ENCODE measurements at regions not wholly inside any gene's neighbourhood (a gene's known extent, or its start where the extent isn't known, plus 50 kb on each side); places are given as distances from the start of the nearest gene placed in this dataset.
"Not testable (repeated sequence)": the region's sequence is repeated elsewhere in the genome, so short reads cannot be mapped to it uniquely, and the experiment has no call there.

GRCh38 chrX:143231492-143231891 lies 205.8 kb downstream of the SPANXN4 start:
- DNase-seq (ENCODE audit: low spot score), result no peak
- no peak for TF ChIP-seq CTCF (IDR thresholded peaks at IDR 0.05; ENCODE audit: borderline replicate concordance, control extremely low read depth, extremely low read depth, insufficient read depth, missing control alignments)
- in situ Hi-C loops (cut with MboI; ENCODE audit: low sequenced_read_pairs, unreplicated experiment), result no loop called here

GRCh38 chrX:143228600-143228999 lies 202.9 kb downstream of the SPANXN4 start:
- in situ Hi-C loops (cut with MboI; ENCODE audit: low sequenced_read_pairs, unreplicated experiment); DNase-seq (ENCODE audit: low spot score): not testable (repeated sequence)

- in situ Hi-C loops (cut with MboI; ENCODE audit: low sequenced_read_pairs, unreplicated experiment), result no loop called here
- no peak for DNase-seq (ENCODE audit: low spot score)
- TF ChIP-seq CTCF (IDR thresholded peaks at IDR 0.05; ENCODE audit: borderline replicate concordance, control extremely low read depth, extremely low read depth, insufficient read depth, missing control alignments), result no peak
Observed at GRCh38 chrX:143206966-143207365, 181.2 kb downstream of the SPANXN4 start.

- no peak for TF ChIP-seq CTCF (IDR thresholded peaks at IDR 0.05; ENCODE audit: borderline replicate concordance, control extremely low read depth, extremely low read depth, insufficient read depth, missing control alignments)
- in situ Hi-C loops (cut with MboI; ENCODE audit: low sequenced_read_pairs, unreplicated experiment), result no loop called here
Observed at GRCh38 chrX:143171703-143172102, 146.0 kb downstream of the SPANXN4 start.

GRCh38 chrX:143165778-143166177 lies 140.1 kb downstream of the SPANXN4 start:
- DNase-seq (ENCODE audit: low spot score), result no peak
- no peak for TF ChIP-seq CTCF (IDR thresholded peaks at IDR 0.05; ENCODE audit: borderline replicate concordance, control extremely low read depth, extremely low read depth, insufficient read depth, missing control alignments)
- in situ Hi-C loops (cut with MboI; ENCODE audit: low sequenced_read_pairs, unreplicated experiment), result no loop called here

More at GRCh38 chrX:143171703-143172102, 146.0 kb downstream of the SPANXN4 start:
- no peak for DNase-seq (ENCODE audit: low spot score)

- no peak for DNase-seq (ENCODE audit: low spot score)
- no peak for TF ChIP-seq CTCF (IDR thresholded peaks at IDR 0.05; ENCODE audit: borderline replicate concordance, control extremely low read depth, extremely low read depth, insufficient read depth, missing control alignments)
- in situ Hi-C loops (cut with MboI; ENCODE audit: low sequenced_read_pairs, unreplicated experiment), result no loop called here
Observed at GRCh38 chrX:143139681-143140080, 114.0 kb downstream of the SPANXN4 start.

GRCh38 chrX:143121477-143121876 lies 95.7 kb downstream of the SPANXN4 start:
- no peak for TF ChIP-seq CTCF (IDR thresholded peaks at IDR 0.05; ENCODE audit: borderline replicate concordance, control extremely low read depth, extremely low read depth, insufficient read depth, missing control alignments)
- no peak for DNase-seq (ENCODE audit: low spot score)
- in situ Hi-C loops (cut with MboI; ENCODE audit: low sequenced_read_pairs, unreplicated experiment), result no loop called here
